Testis (tissue), 2 donors: ENCODE measurements at regions not wholly inside any gene's neighbourhood (a gene's known extent, or its start where the extent isn't known, plus 50 kb on each side); places are given as distances from the start of the nearest gene placed in this dataset.

ENCODE experiments used
- DNase-seq: peaks from one replicate; pipeline ENCODE4 v3.0.0-alpha.2; 2019
- H3K27ac ChIP-seq, 2 donors: fragments of 200-600 bp; sonication (generic); one replicate each; pipeline ENCODE4 v1.5.1; 2019
- H3K27me3 ChIP-seq: fragments of 200-600 bp; sonication (generic); one replicate; pipeline ENCODE4 v1.5.1; 2019
- H3K36me3 ChIP-seq: fragments of 200-600 bp; sonication (generic); one replicate; pipeline ENCODE4 v1.5.1; 2017; ENCODE audit warnings: low read depth; ENCODE audit errors: missing control alignments
- H3K4me1 ChIP-seq: fragments of 200-600 bp; sonication (generic); one replicate; pipeline ENCODE4 v1.5.1; 2019
- H3K4me3 ChIP-seq, 2 donors: fragments of 200-600 bp; sonication (generic); one replicate each; pipeline ENCODE4 v1.5.1; 2017 to 2019
- H3K9me3 ChIP-seq: fragments of 200-600 bp; sonication (generic); one replicate; pipeline ENCODE4 v1.5.1; 2017
- POLR2A ChIP-seq: fragments of 450-650 bp; IDR thresholded peaks from one replicate; pipeline ENCODE4 v1.6.1; 2017; ENCODE audit warnings: antibody characterized with exemption, mild to moderate bottlenecking, moderate library complexity
- WGBS, 2 donors: methylation state at CpG; one replicate each; pipeline ENCODE4 v1.1.5; 2018; 5-methylcytosine and 5-hydroxymethylcytosine counted together
- intact Hi-C: fragments of 100-400 bp; cut with DNase I; formaldehyde crosslinking; loops from one replicate; pipeline ENCODE4 v1.15.1; 2023; ENCODE audit warnings: low total_unique reads
- TF ChIP-seq, protein P1 (sequence below), 3 experiments: fragments of 450-650 bp in 2 of 3; fragments of 200-600 bp in 1 of 3; sonication (generic) in 1 of 3; IDR thresholded peaks; one replicate each; pipeline ENCODE4 v1.5.1; 2016 to 2019; ENCODE audit warnings: antibody characterized with exemption in 3 of 3, mild to moderate bottlenecking in 2 of 3, moderate library complexity in 1 of 3

DNA sequence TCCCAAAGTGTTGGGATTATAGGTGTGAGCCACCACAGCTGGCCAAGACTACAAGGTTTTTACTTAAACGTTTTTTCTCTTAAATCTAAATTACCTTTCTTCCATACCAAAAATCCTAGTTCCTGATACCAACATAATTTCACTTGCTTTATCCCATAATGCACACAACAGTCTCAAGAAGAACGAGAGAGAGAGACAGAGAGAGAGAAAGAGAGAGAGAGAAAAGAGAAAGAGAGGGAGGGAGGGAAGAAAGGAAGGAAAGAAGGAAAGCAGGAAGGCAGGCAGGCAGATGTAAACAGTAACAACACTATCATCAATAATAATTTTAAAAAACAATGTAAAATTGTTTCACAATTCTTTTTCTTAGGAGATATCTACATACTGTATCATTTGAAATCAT lies 118.4 kb downstream of the BTG1 start:
- H3K36me3 ChIP-seq, result no peaks in the 10 kb centered on the region
- H3K27me3 ChIP-seq, result no peaks in the 10 kb centered on the region
- no peak overlapping the region for H3K27ac ChIP-seq
- 68 to 83% methylated on average over 2 of the region's 2 CpGs for WGBS, 2 donors
- TF ChIP-seq, protein P1, sequence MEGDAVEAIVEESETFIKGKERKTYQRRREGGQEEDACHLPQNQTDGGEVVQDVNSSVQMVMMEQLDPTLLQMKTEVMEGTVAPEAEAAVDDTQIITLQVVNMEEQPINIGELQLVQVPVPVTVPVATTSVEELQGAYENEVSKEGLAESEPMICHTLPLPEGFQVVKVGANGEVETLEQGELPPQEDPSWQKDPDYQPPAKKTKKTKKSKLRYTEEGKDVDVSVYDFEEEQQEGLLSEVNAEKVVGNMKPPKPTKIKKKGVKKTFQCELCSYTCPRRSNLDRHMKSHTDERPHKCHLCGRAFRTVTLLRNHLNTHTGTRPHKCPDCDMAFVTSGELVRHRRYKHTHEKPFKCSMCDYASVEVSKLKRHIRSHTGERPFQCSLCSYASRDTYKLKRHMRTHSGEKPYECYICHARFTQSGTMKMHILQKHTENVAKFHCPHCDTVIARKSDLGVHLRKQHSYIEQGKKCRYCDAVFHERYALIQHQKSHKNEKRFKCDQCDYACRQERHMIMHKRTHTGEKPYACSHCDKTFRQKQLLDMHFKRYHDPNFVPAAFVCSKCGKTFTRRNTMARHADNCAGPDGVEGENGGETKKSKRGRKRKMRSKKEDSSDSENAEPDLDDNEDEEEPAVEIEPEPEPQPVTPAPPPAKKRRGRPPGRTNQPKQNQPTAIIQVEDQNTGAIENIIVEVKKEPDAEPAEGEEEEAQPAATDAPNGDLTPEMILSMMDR (IDR thresholded peaks at IDR 0.05), result no peak
- TF ChIP-seq POLR2A, result no peak
- H3K9me3 ChIP-seq, result no peaks in the 10 kb centered on the region
- intact Hi-C loops, result no loop called here
- DNase-seq, result no peak
- H3K4me1 ChIP-seq, result peaks cover 12% of the 10 kb centered on the region
- no peak overlapping the region for H3K4me3 ChIP-seq

DNA sequence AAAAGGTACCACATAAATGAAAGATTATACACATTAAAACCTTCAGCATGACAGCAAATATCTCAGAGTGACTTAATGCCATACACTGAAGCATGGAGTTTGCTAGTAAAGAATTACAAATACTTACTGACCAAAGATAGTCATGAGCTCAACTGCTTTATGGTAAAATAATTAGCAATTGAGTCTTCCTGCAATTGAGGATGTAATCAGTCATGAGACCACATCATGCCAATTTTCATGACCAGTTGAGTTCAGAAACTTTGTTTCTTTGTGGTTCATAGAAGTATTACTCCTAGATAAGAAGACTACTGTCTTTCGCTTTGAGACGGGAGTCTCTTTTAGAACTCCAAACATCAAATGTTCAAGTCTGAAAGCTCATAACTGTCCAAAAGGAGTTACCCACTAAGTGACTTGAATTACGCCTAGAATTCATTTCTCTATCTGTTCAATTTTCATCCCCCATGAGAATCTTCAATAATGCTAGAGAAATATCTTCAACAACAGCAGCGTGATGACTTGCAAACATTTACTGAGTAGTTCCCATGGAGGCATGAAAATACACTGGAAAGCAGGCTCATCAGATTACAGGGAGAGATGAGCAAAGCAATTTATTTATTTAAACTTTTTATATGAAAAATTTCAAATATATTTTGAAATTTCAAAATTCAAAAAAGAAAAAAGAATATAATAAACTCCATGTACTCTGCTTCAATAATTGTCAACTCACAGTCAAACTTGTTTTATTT lies 120.0 kb downstream of the BTG1 start:
- no peak for TF ChIP-seq POLR2A
- intact Hi-C loops, result no loop called here
- Histone ChIP-seq H3K36me3 (no peaks in the 10 kb centered on the region), H3K9me3 (no peaks in the 10 kb centered on the region), H3K27me3 (no peaks in the 10 kb centered on the region), H3K4me3 (no peak overlapping the region), H3K4me1 (peaks cover 7% of the 10 kb centered on the region), H3K27ac (no peak overlapping the region)
- WGBS, 2 donors, result 79 to 83% methylated on average over 4 of the region's 4 CpGs
- DNase-seq, result no peak

DNA sequence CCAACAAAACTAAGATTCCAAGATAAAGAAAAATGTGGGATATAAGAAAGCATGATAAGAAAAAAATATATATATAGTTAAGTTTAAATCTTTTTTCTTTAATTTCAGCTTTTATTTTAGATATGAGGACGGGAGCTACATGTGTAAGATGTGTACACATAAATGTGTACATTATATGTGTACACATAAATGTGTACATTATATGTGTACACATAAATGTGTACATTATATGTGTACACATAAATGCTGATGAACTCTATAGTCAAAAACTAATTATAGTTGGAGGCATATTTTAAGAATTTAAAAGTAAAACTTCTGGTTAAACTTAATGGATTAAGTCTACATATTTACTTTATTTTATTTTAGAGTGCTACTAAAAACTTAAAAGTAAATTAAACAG lies 123.6 kb downstream of the BTG1 start:
- DNase-seq, result no peak
- TF ChIP-seq, protein P1 (IDR thresholded peaks at IDR 0.05), result no peak
- TF ChIP-seq POLR2A, result no peak
- Histone ChIP-seq H3K4me1 (no peaks in the 10 kb centered on the region), H3K9me3 (no peaks in the 10 kb centered on the region), H3K27me3 (no peaks in the 10 kb centered on the region), H3K4me3 (no peak overlapping the region), H3K36me3 (no peaks in the 10 kb centered on the region), H3K27ac (no peak overlapping the region)
- intact Hi-C loops, result no loop called here
- WGBS, 2 donors, result 98 to 100% methylated on average over 1 of the region's 1 CpG

DNA sequence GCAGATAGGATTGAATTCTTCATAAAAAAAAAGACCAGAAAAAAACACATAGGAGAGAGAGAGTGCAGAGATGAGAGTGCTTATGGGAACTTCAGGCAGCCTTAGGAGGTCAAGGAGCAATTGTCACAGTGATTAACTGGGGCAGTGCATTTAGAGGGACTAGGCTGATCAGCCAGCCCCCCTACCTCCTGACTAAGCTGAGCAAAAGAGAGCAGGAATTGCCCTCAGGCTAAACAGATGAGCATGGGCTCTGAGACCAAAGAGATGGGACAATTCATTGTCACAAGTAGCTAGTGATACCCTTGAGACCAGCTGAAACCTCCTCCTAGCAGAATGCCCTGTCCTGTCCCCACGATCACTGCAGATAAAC lies 124.0 kb downstream of the BTG1 start:
- H3K36me3 ChIP-seq, result no peaks in the 10 kb centered on the region
- no peak for TF ChIP-seq POLR2A
- TF ChIP-seq, protein P1 (IDR thresholded peaks at IDR 0.05), result no peak
- H3K4me3 ChIP-seq, result no peak overlapping the region
- no peaks in the 10 kb centered on the region for H3K27me3 ChIP-seq
- intact Hi-C loops, result no loop called here
- H3K4me1 ChIP-seq, result no peaks in the 10 kb centered on the region
- 72 to 82% methylated on average over 1 of the region's 1 CpG for WGBS, 2 donors
- no peak for DNase-seq
- no peak overlapping the region for H3K27ac ChIP-seq
- H3K9me3 ChIP-seq, result no peaks in the 10 kb centered on the region

DNA sequence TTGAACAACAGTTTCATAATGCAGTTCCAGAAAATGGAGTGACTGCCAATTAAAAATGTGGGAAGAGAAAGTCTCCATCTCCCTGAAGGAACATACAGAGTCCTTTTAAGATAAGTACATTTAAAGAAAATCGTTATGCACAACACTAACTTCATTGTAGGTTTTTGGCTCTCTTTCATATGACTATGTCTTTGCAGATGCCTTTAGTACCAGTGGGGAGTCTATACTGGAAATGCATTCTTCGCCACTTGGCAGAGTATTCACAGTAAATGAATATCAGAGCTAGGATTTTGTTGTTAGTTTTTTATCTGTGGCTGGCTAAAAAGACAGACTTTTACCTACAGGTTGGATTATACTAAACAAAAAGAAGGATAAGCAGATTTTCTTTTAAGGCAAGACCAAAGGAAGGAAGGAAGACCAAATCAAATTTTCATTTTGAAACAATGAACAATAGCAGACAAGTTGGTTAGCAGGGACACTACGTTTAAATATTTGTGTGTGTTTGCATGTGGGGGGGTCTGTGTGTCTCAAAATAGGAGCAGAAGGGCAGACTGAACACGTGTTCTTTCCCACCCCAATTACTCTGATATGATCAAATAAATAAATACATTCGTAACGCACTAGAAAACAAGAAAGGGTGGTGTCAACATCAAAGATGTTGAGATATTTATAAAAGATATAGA lies 124.5 kb downstream of the BTG1 start:
- 50 to 70% methylated on average over 6 of the region's 6 CpGs for WGBS, 2 donors
- H3K4me3 ChIP-seq, result no peak overlapping the region
- TF ChIP-seq, protein P1 (IDR thresholded peaks at IDR 0.05), result no peak
- TF ChIP-seq POLR2A, result no peak
- no peaks in the 10 kb centered on the region for H3K4me1 ChIP-seq
- intact Hi-C loops, result no loop called here
- H3K36me3 ChIP-seq, result no peaks in the 10 kb centered on the region
- H3K27ac ChIP-seq, result no peak overlapping the region
- H3K27me3 ChIP-seq, result no peaks in the 10 kb centered on the region
- DNase-seq, result no peak
- no peaks in the 10 kb centered on the region for H3K9me3 ChIP-seq
